Mammary epithelial cell (primary cell): ENCODE measurements at regions not wholly inside any gene's neighbourhood (a gene's known extent, or its start where the extent isn't known, plus 50 kb on each side); places are given as distances from the start of the nearest gene placed in this dataset.

Experiments used
- EZH2 ChIP-seq: IDR thresholded peaks from 2 replicates; pipeline ENCODE4 v1.6.1; 2012; ENCODE audit warnings: low read length, inconsistent platforms, borderline replicate concordance
- TF ChIP-seq, protein P1 (sequence below), 2 donors: IDR thresholded peaks in 1 of 2; conservative IDR thresholded peaks in 1 of 2; 2 replicates each; pipeline ENCODE4 v1.5.1; 2011 to 2012; ENCODE audit warnings: inconsistent platforms in 2 of 2, low read length in 2 of 2, mild to moderate bottlenecking in 2 of 2, control low read depth in 1 of 2, low read depth in 1 of 2; ENCODE audit not compliant: insufficient read depth in 1 of 2; ENCODE audit errors: extremely low read depth in 1 of 2

DNA sequence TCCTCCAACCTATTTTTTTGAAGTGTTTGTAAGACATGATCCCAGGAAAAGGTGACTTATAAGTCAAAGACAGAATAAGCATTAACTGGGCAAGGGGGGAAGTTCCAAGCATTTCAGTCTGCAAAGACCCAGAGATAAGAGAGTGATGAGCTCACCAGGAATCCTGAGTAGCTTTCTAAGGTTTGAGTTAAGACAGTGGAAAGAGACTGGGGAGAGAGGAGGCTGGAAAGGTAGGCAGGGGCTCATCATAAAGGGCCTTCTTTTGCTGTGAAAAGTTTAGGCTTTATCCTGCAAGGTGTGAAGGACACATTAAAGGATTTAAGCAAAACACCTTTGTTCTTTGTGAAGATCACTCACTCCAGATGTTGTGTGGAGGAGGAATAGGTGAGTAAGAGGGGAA is 438.8 kb downstream of the CHL1 start:
- TF ChIP-seq, protein P1, sequence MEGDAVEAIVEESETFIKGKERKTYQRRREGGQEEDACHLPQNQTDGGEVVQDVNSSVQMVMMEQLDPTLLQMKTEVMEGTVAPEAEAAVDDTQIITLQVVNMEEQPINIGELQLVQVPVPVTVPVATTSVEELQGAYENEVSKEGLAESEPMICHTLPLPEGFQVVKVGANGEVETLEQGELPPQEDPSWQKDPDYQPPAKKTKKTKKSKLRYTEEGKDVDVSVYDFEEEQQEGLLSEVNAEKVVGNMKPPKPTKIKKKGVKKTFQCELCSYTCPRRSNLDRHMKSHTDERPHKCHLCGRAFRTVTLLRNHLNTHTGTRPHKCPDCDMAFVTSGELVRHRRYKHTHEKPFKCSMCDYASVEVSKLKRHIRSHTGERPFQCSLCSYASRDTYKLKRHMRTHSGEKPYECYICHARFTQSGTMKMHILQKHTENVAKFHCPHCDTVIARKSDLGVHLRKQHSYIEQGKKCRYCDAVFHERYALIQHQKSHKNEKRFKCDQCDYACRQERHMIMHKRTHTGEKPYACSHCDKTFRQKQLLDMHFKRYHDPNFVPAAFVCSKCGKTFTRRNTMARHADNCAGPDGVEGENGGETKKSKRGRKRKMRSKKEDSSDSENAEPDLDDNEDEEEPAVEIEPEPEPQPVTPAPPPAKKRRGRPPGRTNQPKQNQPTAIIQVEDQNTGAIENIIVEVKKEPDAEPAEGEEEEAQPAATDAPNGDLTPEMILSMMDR (conservative IDR thresholded peaks at IDR 0.05 in 1 of 2, IDR thresholded peaks at IDR 0.05 in 1 of 2; ENCODE audit: extremely low read depth in 1 of 2, insufficient read depth in 1 of 2, low read depth in 1 of 2, low read length in 2 of 2): no peak
- no peak for TF ChIP-seq EZH2
